ENCODE measurements at regions not wholly inside any gene's neighbourhood (a gene's known extent, or its start where the extent isn't known, plus 50 kb on each side); places are given as distances from the start of the nearest gene placed in this dataset.

DNA sequence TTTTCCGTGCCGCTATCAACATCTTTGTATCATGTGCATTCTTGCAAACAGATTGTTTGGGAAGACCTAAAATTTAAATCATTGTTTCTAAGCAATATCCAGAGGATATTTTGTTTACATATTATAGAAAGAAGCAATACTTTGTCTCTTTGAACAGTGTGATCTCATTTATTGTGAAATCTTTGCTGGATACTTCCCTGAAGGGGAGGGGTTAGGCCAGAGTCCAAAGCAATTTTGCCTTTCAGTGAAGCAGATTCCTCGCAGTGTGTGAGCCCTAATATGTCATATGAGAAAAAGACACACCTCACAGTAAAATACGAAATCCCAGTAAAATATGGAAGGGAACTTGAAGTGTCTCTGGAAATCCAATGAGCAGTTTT is 158.7 kb upstream of the SLCO3A1 start:
- H3K4me3 ChIP-seq (ENCODE audit: control insufficient read depth in 2 of 3, extremely low read depth in 1 of 3, insufficient read depth in 2 of 3, low read depth in 1 of 3, low read length in 3 of 3), result peak overlapping the region in 2 of 3 experiments; percentile 53 to 65
- peaks cover 10% of the 10 kb centered on the region for H3K4me1 ChIP-seq (ENCODE audit: control insufficient read depth, extremely low read depth, insufficient read depth, low read length)
- H3K9me3 ChIP-seq (ENCODE audit: control insufficient read depth, low read depth, low read length), result no peaks in the 10 kb centered on the region
- H3K9me1 ChIP-seq (ENCODE audit: control insufficient read depth, extremely low read depth, insufficient read depth, low read length), result no peaks in the 10 kb centered on the region
- H3K4me2 ChIP-seq (ENCODE audit: control insufficient read depth, extremely low read depth, insufficient read depth, low read depth, low read length), result peak overlapping the region; percentile 93
- H4K20me1 ChIP-seq (ENCODE audit: control insufficient read depth, extremely low read depth, insufficient read depth, low read length), result no peaks in the 10 kb centered on the region
- no peaks in the 10 kb centered on the region for H3K27me3 ChIP-seq (ENCODE audit: control insufficient read depth, extremely low read depth, insufficient read depth, low read length)
- no peaks in the 10 kb centered on the region for H3K79me2 ChIP-seq (ENCODE audit: control insufficient read depth, insufficient read depth, low read length)
- dilution Hi-C loops (cut with MboI; ENCODE audit: extremely low pct_ligation_motif_present, low sequenced_read_pairs), result no loop called here
- FAIRE-seq (no peak), DNase-seq (ENCODE audit: low read depth, low spot score) (no peak)
- H2AFZ ChIP-seq (ENCODE audit: control insufficient read depth, low read length), result peak overlapping the region; percentile 95
- no peak for TF ChIP-seq EZH2 (IDR thresholded peaks at IDR 0.05; ENCODE audit: low read length)
- TF ChIP-seq, protein P1, sequence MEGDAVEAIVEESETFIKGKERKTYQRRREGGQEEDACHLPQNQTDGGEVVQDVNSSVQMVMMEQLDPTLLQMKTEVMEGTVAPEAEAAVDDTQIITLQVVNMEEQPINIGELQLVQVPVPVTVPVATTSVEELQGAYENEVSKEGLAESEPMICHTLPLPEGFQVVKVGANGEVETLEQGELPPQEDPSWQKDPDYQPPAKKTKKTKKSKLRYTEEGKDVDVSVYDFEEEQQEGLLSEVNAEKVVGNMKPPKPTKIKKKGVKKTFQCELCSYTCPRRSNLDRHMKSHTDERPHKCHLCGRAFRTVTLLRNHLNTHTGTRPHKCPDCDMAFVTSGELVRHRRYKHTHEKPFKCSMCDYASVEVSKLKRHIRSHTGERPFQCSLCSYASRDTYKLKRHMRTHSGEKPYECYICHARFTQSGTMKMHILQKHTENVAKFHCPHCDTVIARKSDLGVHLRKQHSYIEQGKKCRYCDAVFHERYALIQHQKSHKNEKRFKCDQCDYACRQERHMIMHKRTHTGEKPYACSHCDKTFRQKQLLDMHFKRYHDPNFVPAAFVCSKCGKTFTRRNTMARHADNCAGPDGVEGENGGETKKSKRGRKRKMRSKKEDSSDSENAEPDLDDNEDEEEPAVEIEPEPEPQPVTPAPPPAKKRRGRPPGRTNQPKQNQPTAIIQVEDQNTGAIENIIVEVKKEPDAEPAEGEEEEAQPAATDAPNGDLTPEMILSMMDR (optimal IDR thresholded peaks at IDR 0.05 in 1 of 3, IDR thresholded peaks at IDR 0.05 in 1 of 3, conservative IDR thresholded peaks at IDR 0.05 in 1 of 3; ENCODE audit: extremely low read depth in 1 of 3, insufficient read depth in 2 of 3, low read length in 3 of 3), result no peak
- H3K27ac ChIP-seq (ENCODE audit: control insufficient read depth, insufficient read depth, low read length), result peak overlapping the region; percentile 76
- H3K36me3 ChIP-seq (ENCODE audit: control insufficient read depth in 2 of 2, extremely low read depth in 1 of 2, insufficient read depth in 2 of 2, low read length in 2 of 2), result no peaks in the 10 kb centered on the region
- peak overlapping the region; percentile 64 for H3K9ac ChIP-seq (ENCODE audit: control insufficient read depth, extremely low read depth, insufficient read depth, low read length)

DNA sequence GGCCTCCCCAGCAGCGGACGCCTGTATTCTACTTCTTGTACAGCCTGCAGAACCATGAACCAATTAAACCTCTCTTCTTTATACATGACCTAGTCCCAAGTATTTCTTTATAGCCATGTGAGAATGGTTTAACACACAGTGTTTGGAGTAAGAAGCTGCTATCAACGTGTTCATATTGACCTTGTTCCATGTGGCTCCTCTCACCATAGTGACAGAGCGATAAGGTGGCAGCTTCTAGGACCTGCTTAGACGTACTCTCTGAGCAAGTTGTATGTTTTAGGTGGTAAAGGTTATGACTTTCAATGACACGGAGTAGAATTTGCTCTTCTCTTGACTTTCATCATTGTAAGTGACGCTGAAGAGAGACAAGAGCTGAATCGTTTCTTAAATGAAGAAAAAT is 157.7 kb upstream of the SLCO3A1 start:
- Histone ChIP-seq H3K4me2 (ENCODE audit: control insufficient read depth, extremely low read depth, insufficient read depth, low read depth, low read length) (no peak overlapping the region), H3K79me2 (ENCODE audit: control insufficient read depth, insufficient read depth, low read length) (no peaks in the 10 kb centered on the region), H3K9me1 (ENCODE audit: control insufficient read depth, extremely low read depth, insufficient read depth, low read length) (no peaks in the 10 kb centered on the region), H3K9me3 (ENCODE audit: control insufficient read depth, low read depth, low read length) (no peaks in the 10 kb centered on the region), H3K4me1 (ENCODE audit: control insufficient read depth, extremely low read depth, insufficient read depth, low read length) (peaks cover 10% of the 10 kb centered on the region), H3K9ac (ENCODE audit: control insufficient read depth, extremely low read depth, insufficient read depth, low read length) (no peak overlapping the region), H3K27me3 (ENCODE audit: control insufficient read depth, extremely low read depth, insufficient read depth, low read length) (no peaks in the 10 kb centered on the region), H3K4me3 (ENCODE audit: control insufficient read depth in 2 of 3, extremely low read depth in 1 of 3, insufficient read depth in 2 of 3, low read depth in 1 of 3, low read length in 3 of 3) (no peak overlapping the region), H4K20me1 (ENCODE audit: control insufficient read depth, extremely low read depth, insufficient read depth, low read length) (no peaks in the 10 kb centered on the region), H2AFZ (ENCODE audit: control insufficient read depth, low read length) (no peak overlapping the region), H3K36me3 (ENCODE audit: control insufficient read depth in 2 of 2, extremely low read depth in 1 of 2, insufficient read depth in 2 of 2, low read length in 2 of 2) (no peaks in the 10 kb centered on the region), H3K27ac (ENCODE audit: control insufficient read depth, insufficient read depth, low read length) (no peak overlapping the region)
- TF ChIP-seq, protein P1 (optimal IDR thresholded peaks at IDR 0.05 in 1 of 3, IDR thresholded peaks at IDR 0.05 in 1 of 3, conservative IDR thresholded peaks at IDR 0.05 in 1 of 3; ENCODE audit: extremely low read depth in 1 of 3, insufficient read depth in 2 of 3, low read length in 3 of 3), result no peak
- TF ChIP-seq EZH2 (IDR thresholded peaks at IDR 0.05; ENCODE audit: low read length), result no peak
- dilution Hi-C loops (cut with MboI; ENCODE audit: extremely low pct_ligation_motif_present, low sequenced_read_pairs), result no loop called here
- no peak for FAIRE-seq
- no peak for DNase-seq (ENCODE audit: low read depth, low spot score)

Measured in keratinocyte (primary cell).